Pulmonary artery endothelial cell (primary cell): ENCODE measurements at regions not wholly inside any gene's neighbourhood (a gene's known extent, or its start where the extent isn't known, plus 50 kb on each side); places are given as distances from the start of the nearest gene placed in this dataset.

Experiments used
- DNase-seq: peaks from one replicate; pipeline ENCODE4 v3.0.0-alpha.2; 2011; ENCODE audit warnings: low read depth, low spot score

- DNase-seq: no peak
Measured at GRCh38 chr3:188031121-188031520, 122.8 kb upstream of the LPP start.

GRCh38 chr3:188034989-188035388, 119.0 kb upstream of the LPP start:
- DNase-seq: no peak

DNA sequence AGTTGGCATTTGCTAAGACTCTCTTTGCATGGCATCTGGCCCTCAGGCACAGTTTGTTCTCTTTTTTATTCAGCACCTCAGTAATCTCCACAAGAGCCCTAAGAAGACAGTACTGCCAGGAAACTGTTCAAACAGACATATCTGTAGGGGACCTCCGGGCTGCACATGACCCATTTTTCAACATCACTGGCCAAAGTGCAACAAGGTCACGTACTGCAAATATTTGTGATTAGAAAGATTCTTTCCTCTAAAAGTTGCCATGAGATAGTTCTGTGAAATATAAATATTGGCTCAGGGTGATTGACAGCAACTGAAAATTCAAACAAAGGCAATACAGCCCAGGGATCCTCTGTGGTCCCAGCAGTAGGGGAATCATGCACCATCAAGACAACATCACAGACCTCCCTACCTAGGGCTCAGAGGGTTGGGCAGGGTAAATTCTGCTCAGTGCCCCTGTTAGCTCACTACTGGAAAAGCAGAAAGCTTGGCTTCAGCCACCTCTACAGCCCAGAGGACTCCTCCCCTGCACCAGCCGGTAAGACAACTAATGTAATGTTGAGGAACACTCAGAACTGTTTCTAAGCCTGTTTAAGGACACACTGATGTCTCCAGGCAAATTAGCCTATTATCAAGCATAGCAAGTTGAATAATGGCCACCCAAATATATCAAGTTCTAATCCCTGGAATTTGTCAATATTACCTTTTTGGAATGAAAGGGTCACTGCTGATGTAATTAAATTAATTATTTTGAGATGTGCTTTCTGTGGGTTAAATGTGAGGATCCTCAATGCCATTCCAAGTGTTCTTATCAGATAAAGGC, 117.4 kb upstream of the LPP start:
- DNase-seq: no peak

DNA sequence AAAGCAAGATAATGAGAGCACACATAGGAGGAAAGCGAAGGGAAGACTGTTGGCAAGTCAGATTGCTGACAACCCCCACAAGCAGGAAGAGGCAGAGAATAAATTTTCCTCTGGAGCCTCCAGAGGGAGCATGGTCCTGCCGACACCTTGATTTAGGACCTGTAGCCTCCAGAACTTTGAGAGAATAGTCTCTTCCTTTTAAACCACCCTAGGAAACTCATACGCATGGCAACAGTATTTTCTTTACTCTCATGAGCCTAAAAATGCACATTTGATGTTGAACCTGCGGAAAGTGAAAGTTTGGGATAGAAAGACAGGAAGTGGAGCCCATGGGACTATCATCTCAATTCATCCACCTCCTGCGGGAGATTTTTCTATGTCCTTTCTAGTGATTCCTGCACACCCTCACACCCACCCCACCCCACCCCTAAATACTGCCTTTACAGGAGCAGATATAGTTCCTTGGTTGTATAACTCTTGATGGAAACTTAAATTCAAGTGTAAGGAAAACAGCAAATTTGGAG, 116.7 kb upstream of the LPP start:
- no peak for DNase-seq

- DNase-seq: no peak
Measured at GRCh38 chr3:188037965-188038581, 115.9 kb upstream of the LPP start.

DNA sequence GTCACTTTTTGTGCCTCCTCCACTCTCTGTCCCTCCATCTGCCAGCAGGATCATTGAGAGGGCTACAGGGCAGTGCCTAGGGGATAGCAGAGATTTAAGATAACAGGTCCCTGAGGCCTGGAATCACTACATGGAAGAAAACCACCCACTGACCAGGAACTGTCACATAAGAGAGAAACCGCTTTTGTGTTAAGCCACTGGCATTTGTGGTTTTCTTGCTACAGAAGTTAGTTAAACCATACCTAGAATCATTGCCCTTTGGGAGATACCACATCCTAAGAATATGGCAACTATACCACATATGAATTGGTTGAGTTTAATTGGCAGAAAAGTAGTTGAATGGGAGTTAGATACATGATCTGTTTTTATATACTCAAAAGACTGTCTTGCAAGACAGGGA, 112.8 kb upstream of the LPP start:
- DNase-seq: no peak

DNA sequence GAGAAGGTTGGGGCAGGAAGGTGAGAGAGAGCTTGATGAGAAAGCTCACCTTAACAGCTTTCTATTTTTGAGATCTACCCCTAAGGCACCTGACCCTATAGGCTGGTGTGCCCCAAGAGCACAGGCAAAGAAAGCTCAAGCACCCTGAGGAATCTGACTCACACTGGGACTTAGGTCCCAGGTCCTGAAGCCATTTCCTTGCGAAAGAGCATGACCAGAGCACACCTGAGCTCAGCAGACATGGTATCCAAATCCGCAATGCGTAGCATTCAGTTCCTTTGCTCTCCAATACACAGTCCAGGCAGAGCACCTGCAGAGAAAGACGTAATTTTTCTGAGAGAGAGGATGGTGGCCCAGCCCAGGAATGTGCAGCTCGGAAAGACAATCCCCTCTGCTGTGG, 112.1 kb upstream of the LPP start:
- DNase-seq: no peak

GRCh38 chr3:188042466-188042865, 111.5 kb upstream of the LPP start:
- DNase-seq: no peak

DNA sequence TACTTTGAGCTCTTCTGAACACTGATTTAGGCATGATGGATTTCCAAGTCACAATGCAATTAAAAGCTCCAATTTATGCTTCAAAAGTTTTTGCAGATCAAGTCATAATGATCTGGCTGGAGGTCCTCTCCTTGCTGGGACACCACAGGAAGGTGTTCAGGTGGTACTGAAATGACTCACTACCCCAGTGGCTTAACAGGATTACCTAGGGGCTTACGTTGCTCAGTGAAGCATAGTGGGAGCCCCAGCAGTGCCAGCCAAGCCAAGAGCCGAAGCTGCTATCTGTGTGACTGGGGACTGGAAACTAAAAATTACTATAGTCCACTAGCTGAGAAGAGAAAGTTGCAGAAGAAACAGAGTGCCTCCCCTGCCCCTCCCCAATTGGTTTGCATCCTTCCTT, 110.1 kb upstream of the LPP start:
- DNase-seq: no peak

DNA sequence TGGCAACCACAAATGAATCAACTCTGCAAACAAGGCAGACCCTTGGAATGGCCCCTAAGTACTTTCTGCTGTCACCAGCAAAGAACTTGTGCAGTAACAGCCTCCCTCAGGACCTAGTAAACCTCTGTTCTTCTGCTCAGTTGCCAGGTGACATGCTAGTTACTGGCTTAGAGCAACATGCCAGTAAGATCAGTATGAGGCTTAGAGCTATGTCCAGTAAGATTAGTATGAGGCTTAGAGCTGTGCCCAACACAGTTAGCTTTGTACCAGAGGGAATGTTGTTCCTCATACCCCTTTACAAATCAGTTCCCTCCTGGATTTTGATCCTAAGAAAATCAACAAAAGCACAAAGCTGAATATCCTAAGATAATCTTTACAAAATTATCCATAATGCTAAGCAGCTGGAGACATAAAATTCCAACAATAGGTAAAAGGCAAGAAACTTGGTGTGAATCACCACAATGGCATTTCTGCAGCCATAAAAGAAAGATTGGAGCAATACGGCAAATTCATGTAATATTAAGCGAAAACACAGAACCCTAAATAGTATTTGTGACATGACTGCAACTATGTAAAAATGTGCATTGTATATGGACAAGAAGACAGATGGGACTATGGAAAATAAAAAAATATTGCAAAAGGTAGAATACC, 107.3 kb upstream of the LPP start:
- DNase-seq: no peak

GRCh38 chr3:188047536-188047935, 106.4 kb upstream of the LPP start:
- DNase-seq: no peak

GRCh38 chr3:188049606-188050530, 104.1 kb upstream of the LPP start:
- no peak for DNase-seq

DNA sequence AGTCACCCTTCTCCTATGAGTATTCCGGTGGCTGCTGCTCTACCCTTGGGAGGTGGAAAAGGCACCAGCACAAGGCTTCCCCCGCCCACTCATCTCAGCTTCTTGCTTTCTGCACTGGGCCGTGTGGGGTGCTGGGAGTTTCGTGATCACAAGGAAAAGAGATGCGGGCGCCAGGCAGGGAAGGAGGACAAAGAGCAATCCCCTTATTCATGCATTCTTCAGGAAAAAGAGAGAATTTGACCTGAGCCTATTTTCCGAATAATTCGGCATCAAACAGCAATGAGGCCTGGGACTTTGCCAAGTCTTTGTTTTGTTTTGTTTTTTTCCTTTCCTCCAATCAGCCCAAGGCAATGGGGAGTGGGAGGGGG, 102.2 kb upstream of the LPP start:
- DNase-seq: no peak

DNA sequence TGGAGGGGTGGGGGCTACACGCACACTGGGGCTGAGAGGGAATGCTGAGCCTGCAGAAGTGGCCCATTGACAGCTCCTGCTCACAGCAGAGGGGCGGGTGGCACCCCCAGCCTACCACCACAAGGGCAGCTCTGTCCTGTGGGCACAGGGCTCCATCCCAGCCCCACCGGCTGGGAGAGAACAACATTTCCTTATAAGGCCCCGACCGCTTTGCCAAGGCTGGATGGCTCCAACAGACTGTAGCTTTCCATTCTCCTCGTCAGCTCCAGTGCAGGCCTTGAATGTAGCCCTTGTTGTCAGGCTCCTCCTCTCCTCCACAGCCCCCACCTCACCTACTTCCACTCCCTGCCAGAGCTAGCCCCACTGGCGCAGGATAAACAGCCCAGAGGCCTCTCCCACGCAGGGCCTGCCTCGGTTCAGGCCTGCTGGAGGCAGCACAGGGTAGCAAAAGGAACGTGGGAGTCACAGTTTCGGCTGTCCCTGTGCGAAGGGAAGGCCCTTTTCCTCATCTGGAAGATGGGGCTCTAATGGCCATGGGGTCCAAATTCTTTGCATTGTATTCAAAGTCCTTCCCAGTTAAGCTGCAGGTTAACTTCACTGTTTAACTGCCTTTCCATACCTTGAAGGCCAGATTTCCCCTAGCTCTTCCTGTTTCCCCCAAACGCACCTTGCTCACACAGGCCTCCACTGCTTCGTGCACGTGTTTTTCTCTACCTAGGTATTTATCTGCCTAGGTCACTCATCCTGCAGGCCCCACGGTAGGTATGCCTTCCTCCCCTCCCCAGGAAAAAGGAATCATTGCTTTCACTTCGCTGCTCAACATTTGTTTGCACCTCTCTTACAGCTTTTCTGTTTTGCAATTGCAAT, 101.6 kb upstream of the LPP start:
- no peak for DNase-seq

- DNase-seq: no peak
Measured at GRCh38 chr3:188053036-188053340, 101.0 kb upstream of the LPP start.

DNA sequence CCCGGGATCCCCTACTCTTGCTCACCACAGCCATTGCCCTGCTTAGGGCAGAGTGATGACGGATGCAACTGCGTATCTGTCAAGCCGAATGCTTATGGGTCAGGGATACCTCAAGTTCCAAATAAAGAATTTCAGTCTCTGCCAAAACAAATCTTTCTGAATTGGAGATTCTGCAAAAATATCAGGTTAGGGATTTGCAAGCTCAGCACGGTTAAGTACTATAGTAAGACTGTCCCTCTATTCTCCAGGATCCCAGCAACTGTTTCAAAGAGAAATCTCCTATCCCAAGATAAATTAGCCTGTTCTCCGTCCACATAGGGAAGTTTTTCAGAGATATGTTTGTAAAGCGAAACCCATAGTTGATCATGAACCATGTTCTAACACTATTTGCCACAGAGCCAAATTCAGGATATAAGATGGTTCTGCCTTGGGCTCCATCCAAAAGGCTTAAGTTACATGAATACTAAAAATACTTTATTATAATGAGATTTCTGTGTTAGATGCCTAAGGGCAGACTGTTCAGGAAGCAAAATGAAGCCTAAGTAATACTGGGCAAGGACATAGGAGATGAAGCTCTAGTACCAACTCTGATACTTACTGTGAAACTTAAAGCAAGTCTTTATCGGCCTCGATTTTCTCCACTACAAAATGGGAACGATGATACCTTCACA, 100.1 kb upstream of the LPP start:
- no peak for DNase-seq

GRCh38 chr3:188054541-188054940, 99.4 kb upstream of the LPP start:
- DNase-seq: no peak

GRCh38 chr3:188055388-188055787, 98.6 kb upstream of the LPP start:
- DNase-seq: no peak

- no peak for DNase-seq
Measured at GRCh38 chr3:188057124-188057523, 96.8 kb upstream of the LPP start.

DNA sequence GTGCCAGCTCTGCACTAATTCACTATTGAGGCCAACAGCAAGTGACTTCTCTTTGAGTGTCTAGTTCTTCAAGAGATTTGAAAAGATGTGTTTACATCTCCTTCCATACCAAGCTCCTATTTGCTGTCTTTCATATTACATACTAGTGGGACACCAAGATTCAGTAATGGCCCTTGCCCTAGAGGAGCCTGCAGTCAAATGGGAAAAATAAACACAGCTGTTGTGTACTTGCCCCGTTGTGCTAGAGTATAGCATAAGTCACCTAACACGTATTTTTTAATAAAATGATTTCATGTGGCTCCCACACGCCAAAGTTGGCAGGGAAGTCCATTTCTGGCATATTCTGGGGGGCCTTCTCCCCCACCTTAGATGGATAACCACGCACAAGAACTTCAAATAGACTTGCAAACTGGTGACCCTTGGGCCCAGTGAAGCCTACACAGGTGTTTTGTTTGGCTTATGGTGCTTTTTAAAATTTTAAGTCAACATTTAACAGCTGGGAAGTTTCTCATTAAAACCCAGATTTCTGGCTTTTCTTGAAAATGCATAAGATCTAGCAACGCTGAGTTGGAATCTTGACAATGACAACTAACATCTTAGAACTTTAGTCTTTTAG, 95.3 kb upstream of the LPP start:
- no peak for DNase-seq
